Type B pancreatic cell (in vitro differentiated cells): ENCODE measurements at regions not wholly inside any gene's neighbourhood (a gene's known extent, or its start where the extent isn't known, plus 50 kb on each side); places are given as distances from the start of the nearest gene placed in this dataset.

Experiments used
- DNase-seq: peaks from one replicate; pipeline ENCODE4 v3.0.0; 2021; ENCODE audit warnings: mixed read lengths; ENCODE audit not compliant: unreplicated experiment; ENCODE audit errors: extremely low spot score
- H3K27ac Mint-ChIP-seq: 2 replicates; pipeline ENCODE4 v1.8.0; 2021; ENCODE audit warnings: mild to moderate bottlenecking, mixed read lengths
- H3K27me3 Mint-ChIP-seq: 2 replicates; pipeline ENCODE4 v1.8.0; 2021; ENCODE audit warnings: mixed read lengths
- H3K36me3 Mint-ChIP-seq: 2 replicates; pipeline ENCODE4 v1.8.0; 2021; ENCODE audit warnings: mixed read lengths
- H3K4me1 Mint-ChIP-seq: one replicate; pipeline ENCODE4 v1.8.0; 2021; ENCODE audit warnings: mixed read lengths; ENCODE audit not compliant: unreplicated experiment
- H3K4me3 Mint-ChIP-seq: 2 replicates; pipeline ENCODE4 v1.8.0; 2021; ENCODE audit warnings: mild to moderate bottlenecking, mixed read lengths
- H3K9me3 Mint-ChIP-seq: 2 replicates; pipeline ENCODE4 v1.8.0; 2021; ENCODE audit warnings: mixed read lengths
- TF ChIP-seq, protein P1 (sequence below): fragments of 200-600 bp; sonication (generic); conservative IDR thresholded peaks from 2 replicates; pipeline ENCODE4 v1.5.0; 2021; ENCODE audit warnings: antibody characterized with exemption, mild to moderate bottlenecking

DNA sequence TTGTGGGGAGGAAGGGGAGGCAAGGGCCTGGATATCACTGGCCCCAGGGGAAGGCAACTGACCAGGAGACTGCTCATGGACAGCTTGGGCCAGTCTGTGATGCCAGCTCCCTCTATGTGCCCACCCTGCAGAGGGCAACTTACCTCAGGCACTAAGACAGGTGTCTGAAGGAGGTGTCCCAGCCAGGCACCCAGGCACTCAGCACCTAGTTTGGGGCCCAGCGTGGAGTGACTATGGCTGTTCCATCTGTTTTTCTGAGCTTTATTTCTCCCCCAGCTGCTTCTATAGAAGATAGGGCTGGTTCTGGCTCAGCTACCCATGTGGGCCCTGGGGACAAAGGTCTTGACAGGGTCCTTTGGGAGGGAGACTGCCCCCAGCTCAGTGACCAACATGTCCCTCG, 150.6 kb upstream of the PCBD1 start:
- Mint-ChIP-seq H3K36me3 (no peaks in the 10 kb centered on the region), H3K27ac (no peak overlapping the region), H3K9me3 (no peaks in the 10 kb centered on the region), H3K4me1 (peaks cover 48% of the 10 kb centered on the region), H3K4me3 (no peak overlapping the region), H3K27me3 (peaks cover 10% of the 10 kb centered on the region)
- TF ChIP-seq, protein P1, sequence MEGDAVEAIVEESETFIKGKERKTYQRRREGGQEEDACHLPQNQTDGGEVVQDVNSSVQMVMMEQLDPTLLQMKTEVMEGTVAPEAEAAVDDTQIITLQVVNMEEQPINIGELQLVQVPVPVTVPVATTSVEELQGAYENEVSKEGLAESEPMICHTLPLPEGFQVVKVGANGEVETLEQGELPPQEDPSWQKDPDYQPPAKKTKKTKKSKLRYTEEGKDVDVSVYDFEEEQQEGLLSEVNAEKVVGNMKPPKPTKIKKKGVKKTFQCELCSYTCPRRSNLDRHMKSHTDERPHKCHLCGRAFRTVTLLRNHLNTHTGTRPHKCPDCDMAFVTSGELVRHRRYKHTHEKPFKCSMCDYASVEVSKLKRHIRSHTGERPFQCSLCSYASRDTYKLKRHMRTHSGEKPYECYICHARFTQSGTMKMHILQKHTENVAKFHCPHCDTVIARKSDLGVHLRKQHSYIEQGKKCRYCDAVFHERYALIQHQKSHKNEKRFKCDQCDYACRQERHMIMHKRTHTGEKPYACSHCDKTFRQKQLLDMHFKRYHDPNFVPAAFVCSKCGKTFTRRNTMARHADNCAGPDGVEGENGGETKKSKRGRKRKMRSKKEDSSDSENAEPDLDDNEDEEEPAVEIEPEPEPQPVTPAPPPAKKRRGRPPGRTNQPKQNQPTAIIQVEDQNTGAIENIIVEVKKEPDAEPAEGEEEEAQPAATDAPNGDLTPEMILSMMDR, result no peak
- DNase-seq, result no peak

DNA sequence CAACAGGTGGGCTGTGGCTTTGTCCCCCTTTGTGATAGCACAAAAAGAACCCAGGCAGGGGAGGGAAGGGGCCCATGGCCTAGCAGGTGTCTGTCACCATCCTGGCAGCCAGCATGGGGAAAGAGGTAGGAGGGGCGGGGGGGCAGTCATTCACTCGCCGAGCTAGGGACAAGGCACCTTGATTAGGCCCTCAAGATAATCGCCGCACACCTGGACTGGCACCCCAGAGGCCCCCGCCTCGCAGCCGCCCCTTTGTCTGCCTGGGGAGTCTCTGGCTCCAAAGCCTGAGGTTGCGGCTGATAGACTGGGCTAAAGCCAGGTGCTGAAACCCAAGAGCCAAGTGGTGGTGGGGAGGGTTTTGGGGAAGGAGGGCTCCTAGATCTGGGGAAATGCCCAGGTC, 151.2 kb upstream of the PCBD1 start:
- no peak for DNase-seq
- H3K27me3 Mint-ChIP-seq, result peaks cover 10% of the 10 kb centered on the region
- no peak overlapping the region for H3K4me3 Mint-ChIP-seq
- no peaks in the 10 kb centered on the region for H3K9me3 Mint-ChIP-seq
- peaks cover 50% of the 10 kb centered on the region for H3K4me1 Mint-ChIP-seq
- no peak overlapping the region for H3K27ac Mint-ChIP-seq
- TF ChIP-seq, protein P1, result no peak
- H3K36me3 Mint-ChIP-seq, result no peaks in the 10 kb centered on the region

DNA sequence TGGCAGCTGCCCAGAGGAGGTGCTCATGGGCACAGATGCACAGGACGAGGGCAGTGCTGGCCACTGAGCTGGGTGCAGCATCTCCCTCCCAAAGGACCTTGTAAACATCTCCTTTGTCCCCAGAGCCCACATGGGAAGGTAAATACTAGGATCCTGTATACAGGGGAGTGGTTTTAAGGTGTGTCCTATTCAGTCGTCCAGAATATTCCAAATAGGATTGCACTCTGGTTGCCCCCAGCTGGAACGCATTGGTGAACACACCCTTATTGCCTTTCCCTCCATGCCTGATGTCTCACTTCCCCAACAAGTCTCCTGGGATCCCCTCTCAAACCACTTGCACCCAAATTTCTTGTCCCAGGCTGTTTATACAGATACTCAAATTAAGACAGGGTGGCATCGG, 152.0 kb upstream of the PCBD1 start:
- no peaks in the 10 kb centered on the region for H3K9me3 Mint-ChIP-seq
- no peak overlapping the region for H3K4me3 Mint-ChIP-seq
- H3K27ac Mint-ChIP-seq, result no peak overlapping the region
- H3K27me3 Mint-ChIP-seq, result peaks cover 10% of the 10 kb centered on the region
- H3K4me1 Mint-ChIP-seq, result peaks cover 56% of the 10 kb centered on the region
- TF ChIP-seq, protein P1, result no peak
- no peak for DNase-seq
- no peaks in the 10 kb centered on the region for H3K36me3 Mint-ChIP-seq

DNA sequence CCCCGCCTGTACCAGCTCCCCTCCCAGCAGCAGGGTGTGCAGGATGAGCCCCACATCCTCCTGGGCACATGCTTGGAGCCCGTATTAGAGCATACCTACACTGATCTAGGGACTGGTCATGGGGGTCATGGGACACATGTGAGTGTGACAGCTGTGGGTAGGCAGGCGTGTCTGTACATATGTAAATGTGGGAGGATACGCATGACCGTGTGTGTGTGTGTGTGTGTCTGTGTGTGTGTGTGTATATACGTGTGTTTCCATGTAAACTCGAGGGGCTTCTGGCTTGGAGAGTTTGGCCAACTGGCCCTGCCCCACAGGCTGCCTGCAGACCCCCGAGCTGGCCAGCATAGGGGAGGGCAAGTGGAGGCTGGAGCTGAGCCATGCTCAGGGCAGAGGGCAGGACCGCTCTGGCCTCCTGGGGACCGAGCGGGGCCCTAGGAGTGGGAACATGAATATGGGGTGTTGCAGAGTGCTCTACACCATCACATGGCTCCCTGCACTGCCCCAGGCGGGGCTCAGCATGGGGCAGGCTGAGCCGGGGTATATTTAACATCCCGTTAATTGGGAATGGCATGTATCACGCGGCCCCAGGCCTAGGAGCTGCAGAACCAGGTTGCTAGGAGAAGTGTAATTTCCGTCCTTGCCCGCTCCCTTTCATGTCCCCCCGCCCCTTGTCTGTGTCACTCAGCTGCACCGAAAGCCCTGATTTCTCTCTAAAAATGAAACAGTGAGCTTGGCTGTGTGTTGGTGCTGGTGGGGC, 152.7 kb upstream of the PCBD1 start:
- no peaks in the 10 kb centered on the region for H3K9me3 Mint-ChIP-seq
- peaks cover 55% of the 10 kb centered on the region for H3K4me1 Mint-ChIP-seq
- no peak for DNase-seq
- H3K27ac Mint-ChIP-seq, result no peak overlapping the region
- H3K27me3 Mint-ChIP-seq, result peaks cover 10% of the 10 kb centered on the region
- no peaks in the 10 kb centered on the region for H3K36me3 Mint-ChIP-seq
- H3K4me3 Mint-ChIP-seq, result no peak overlapping the region
- TF ChIP-seq, protein P1, result no peak

DNA sequence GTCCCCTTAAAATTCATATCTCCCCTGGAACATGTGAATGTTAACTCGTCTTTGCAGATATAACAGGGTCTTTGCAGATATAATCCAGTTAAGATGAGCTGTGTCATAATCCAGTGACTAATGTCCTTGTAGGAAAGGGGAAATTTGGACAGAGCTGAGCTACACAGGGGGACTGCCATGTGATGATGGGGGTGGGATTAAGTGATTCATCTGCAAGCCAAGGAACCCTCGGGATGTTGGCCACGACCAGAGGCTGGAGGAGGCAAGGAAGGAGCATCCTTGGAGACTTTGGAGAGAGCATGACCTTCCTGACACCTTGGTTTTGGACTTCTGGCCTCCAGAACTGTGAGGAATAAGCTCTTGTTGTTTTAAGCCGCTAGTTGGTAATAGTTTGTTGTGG, 153.9 kb upstream of the PCBD1 start:
- no peak overlapping the region for H3K27ac Mint-ChIP-seq
- no peak for DNase-seq
- peaks cover 44% of the 10 kb centered on the region for H3K4me1 Mint-ChIP-seq
- no peaks in the 10 kb centered on the region for H3K36me3 Mint-ChIP-seq
- no peak overlapping the region for H3K4me3 Mint-ChIP-seq
- TF ChIP-seq, protein P1, result no peak
- peaks cover 10% of the 10 kb centered on the region for H3K27me3 Mint-ChIP-seq
- no peaks in the 10 kb centered on the region for H3K9me3 Mint-ChIP-seq

DNA sequence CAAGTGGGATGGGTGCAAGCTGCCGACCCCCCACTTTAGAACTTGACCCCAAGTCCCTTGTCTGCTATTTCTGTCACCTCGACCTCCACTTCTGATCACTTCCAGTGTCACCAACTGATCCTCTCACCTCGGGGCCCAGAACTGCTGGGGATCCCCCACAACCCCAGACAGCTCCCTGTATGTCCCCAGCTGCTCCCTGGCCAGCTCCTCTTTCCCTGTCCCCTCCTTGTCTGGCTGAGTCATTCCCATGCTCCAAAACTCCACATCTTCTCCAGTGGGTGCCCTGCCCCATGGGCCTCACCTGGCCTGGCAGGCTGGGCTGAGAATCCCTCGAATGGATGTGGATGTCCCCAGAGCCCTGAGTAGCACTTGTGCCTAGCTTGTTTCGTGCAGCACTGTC, 154.3 kb upstream of the PCBD1 start:
- Mint-ChIP-seq H3K9me3 (no peaks in the 10 kb centered on the region), H3K27me3 (peaks cover 10% of the 10 kb centered on the region), H3K36me3 (no peaks in the 10 kb centered on the region), H3K27ac (no peak overlapping the region), H3K4me3 (no peak overlapping the region), H3K4me1 (peaks cover 44% of the 10 kb centered on the region)
- TF ChIP-seq, protein P1, result no peak
- DNase-seq, result no peak
